ENCODE measurements at regions not wholly inside any gene's neighbourhood (a gene's known extent, or its start where the extent isn't known, plus 50 kb on each side); places are given as distances from the start of the nearest gene placed in this dataset.

DNA sequence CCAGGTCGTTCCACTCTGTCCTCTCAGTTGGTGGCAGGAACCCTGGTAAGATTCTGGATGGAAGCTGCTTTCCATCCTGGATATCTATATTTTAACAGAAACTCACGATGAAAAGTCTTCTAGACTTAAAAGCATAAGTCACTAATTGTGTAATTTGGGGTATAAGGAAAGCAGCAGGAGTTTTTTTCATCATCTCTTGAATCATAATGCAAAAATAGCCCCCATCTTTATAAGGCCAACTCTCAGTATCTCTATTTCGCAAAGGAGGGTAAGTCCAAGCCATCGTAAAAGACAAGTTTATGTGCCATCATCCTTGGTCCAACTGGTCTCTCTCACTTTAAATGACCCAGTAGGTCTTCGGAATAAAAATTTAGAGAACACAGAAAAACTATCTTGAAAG is 95.1 kb downstream of the FAM50B start:
- TF ChIP-seq, protein P1, sequence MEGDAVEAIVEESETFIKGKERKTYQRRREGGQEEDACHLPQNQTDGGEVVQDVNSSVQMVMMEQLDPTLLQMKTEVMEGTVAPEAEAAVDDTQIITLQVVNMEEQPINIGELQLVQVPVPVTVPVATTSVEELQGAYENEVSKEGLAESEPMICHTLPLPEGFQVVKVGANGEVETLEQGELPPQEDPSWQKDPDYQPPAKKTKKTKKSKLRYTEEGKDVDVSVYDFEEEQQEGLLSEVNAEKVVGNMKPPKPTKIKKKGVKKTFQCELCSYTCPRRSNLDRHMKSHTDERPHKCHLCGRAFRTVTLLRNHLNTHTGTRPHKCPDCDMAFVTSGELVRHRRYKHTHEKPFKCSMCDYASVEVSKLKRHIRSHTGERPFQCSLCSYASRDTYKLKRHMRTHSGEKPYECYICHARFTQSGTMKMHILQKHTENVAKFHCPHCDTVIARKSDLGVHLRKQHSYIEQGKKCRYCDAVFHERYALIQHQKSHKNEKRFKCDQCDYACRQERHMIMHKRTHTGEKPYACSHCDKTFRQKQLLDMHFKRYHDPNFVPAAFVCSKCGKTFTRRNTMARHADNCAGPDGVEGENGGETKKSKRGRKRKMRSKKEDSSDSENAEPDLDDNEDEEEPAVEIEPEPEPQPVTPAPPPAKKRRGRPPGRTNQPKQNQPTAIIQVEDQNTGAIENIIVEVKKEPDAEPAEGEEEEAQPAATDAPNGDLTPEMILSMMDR (IDR thresholded peaks at IDR 0.05) = no peak
- TF ChIP-seq POLR2A (IDR thresholded peaks at IDR 0.05) = no peak
